ENCODE measurements at regions not wholly inside any gene's neighbourhood (a gene's known extent, or its start where the extent isn't known, plus 50 kb on each side); places are given as distances from the start of the nearest gene placed in this dataset.

- H3K36me3 ChIP-seq (replicated peaks in 1 of 2; ENCODE audit: control insufficient read depth in 2 of 2, insufficient read depth in 2 of 2, low read length in 2 of 2): no peaks in the 10 kb centered on the region
- no peak overlapping the region for H3K4me3 ChIP-seq (ENCODE audit: low read length in 2 of 2)
- H3K27ac ChIP-seq (replicated peaks; ENCODE audit: low read length): no peak overlapping the region
- no peaks in the 10 kb centered on the region for H3K79me1 ChIP-seq (ENCODE audit: low read depth, low read length)
- no peak overlapping the region for H3K14ac ChIP-seq (ENCODE audit: low read length)
- no peak overlapping the region for H4K91ac ChIP-seq (ENCODE audit: low read depth, low read length, poor library complexity)
- H3K4ac ChIP-seq (ENCODE audit: low read length): no peak overlapping the region
- no peak overlapping the region for H3K4me2 ChIP-seq (ENCODE audit: insufficient read depth, low read length, poor library complexity, severe bottlenecking)
- H2AFZ ChIP-seq (ENCODE audit: low read length): no peak overlapping the region
- no peak overlapping the region for H2BK5ac ChIP-seq (ENCODE audit: low read length)
- no peak for DNase-seq (ENCODE audit: low spot score)
- no peak overlapping the region for H3K9ac ChIP-seq (ENCODE audit: low read depth, low read length, poor library complexity)
- H2AK5ac ChIP-seq (ENCODE audit: low read depth, low read length): no peak overlapping the region
- H3K27me3 ChIP-seq (ENCODE audit: control insufficient read depth in 3 of 3, insufficient read depth in 3 of 3, low read depth in 1 of 3, low read length in 3 of 3): no peaks in the 10 kb centered on the region
- H2BK12ac ChIP-seq (ENCODE audit: low read length): no peak overlapping the region
- no peak overlapping the region for H4K8ac ChIP-seq (ENCODE audit: low read depth, low read length)
- no peak overlapping the region for H2BK120ac ChIP-seq (ENCODE audit: low read depth, low read length)
- H3K23ac ChIP-seq (ENCODE audit: low read depth, low read length, poor library complexity): no peak overlapping the region
- peaks cover 0 to 1% of the 10 kb centered on the region in 2 donors for H3K9me3 ChIP-seq (replicated peaks in 1 of 2; ENCODE audit: control insufficient read depth in 2 of 2, insufficient read depth in 1 of 2, low read depth in 1 of 2, low read length in 2 of 2)
- no peaks in the 10 kb centered on the region for H3K4me1 ChIP-seq (ENCODE audit: control insufficient read depth in 2 of 2, insufficient read depth in 1 of 2, low read depth in 1 of 2, low read length in 2 of 2)
- H3K18ac ChIP-seq (ENCODE audit: low read length): no peak overlapping the region
- H2BK15ac ChIP-seq (ENCODE audit: low read length): no peak overlapping the region
Measured at GRCh38 chr9:81767921-81768320, 78.6 kb upstream of the TLE1 start.

- Histone ChIP-seq H3K27me3 (ENCODE audit: control insufficient read depth in 3 of 3, insufficient read depth in 3 of 3, low read depth in 1 of 3, low read length in 3 of 3) (no peaks in the 10 kb centered on the region), H3K9me3 (replicated peaks in 1 of 2; ENCODE audit: control insufficient read depth in 2 of 2, insufficient read depth in 1 of 2, low read depth in 1 of 2, low read length in 2 of 2) (peaks cover 0 to 1% of the 10 kb centered on the region in 2 donors), H3K4ac (ENCODE audit: low read length) (no peak overlapping the region), H3K27ac (replicated peaks; ENCODE audit: low read length) (no peak overlapping the region), H3K4me1 (ENCODE audit: control insufficient read depth in 2 of 2, insufficient read depth in 1 of 2, low read depth in 1 of 2, low read length in 2 of 2) (no peaks in the 10 kb centered on the region), H2BK5ac (ENCODE audit: low read length) (no peak overlapping the region), H3K36me3 (replicated peaks in 1 of 2; ENCODE audit: control insufficient read depth in 2 of 2, insufficient read depth in 2 of 2, low read length in 2 of 2) (no peaks in the 10 kb centered on the region), H3K4me3 (ENCODE audit: low read length in 2 of 2) (no peak overlapping the region), H3K4me2 (ENCODE audit: insufficient read depth, low read length, poor library complexity, severe bottlenecking) (no peak overlapping the region), H2AK5ac (ENCODE audit: low read depth, low read length) (no peak overlapping the region), H2BK12ac (ENCODE audit: low read length) (no peak overlapping the region), H2AFZ (ENCODE audit: low read length) (no peak overlapping the region), H4K91ac (ENCODE audit: low read depth, low read length, poor library complexity) (no peak overlapping the region), H3K9ac (ENCODE audit: low read depth, low read length, poor library complexity) (no peak overlapping the region), H3K23ac (ENCODE audit: low read depth, low read length, poor library complexity) (no peak overlapping the region), H3K18ac (ENCODE audit: low read length) (no peak overlapping the region), H2BK120ac (ENCODE audit: low read depth, low read length) (no peak overlapping the region), H2BK15ac (ENCODE audit: low read length) (no peak overlapping the region), H3K14ac (ENCODE audit: low read length) (no peak overlapping the region), H3K79me1 (ENCODE audit: low read depth, low read length) (no peaks in the 10 kb centered on the region), H4K8ac (ENCODE audit: low read depth, low read length) (no peak overlapping the region)
- WGBS, 2 donors (ENCODE audit: extremely low coverage in 2 of 2, insufficient read length in 2 of 2, insufficient replicate concordance in 1 of 2): no CpG with 5 or more reads among the region's 4 CpGs
- no peak for DNase-seq (ENCODE audit: low spot score)
Measured at GRCh38 chr9:81771571-81771970, 82.2 kb upstream of the TLE1 start.

GRCh38 chr9:81772144-81772543 lies 82.8 kb upstream of the TLE1 start:
- H2AK5ac ChIP-seq (ENCODE audit: low read depth, low read length): no peak overlapping the region
- no peaks in the 10 kb centered on the region for H3K36me3 ChIP-seq (replicated peaks in 1 of 2; ENCODE audit: control insufficient read depth in 2 of 2, insufficient read depth in 2 of 2, low read length in 2 of 2)
- no peak overlapping the region for H3K23ac ChIP-seq (ENCODE audit: low read depth, low read length, poor library complexity)
- H4K8ac ChIP-seq (ENCODE audit: low read depth, low read length): no peak overlapping the region
- H2BK120ac ChIP-seq (ENCODE audit: low read depth, low read length): no peak overlapping the region
- H3K9ac ChIP-seq (ENCODE audit: low read depth, low read length, poor library complexity): no peak overlapping the region
- H3K4me3 ChIP-seq (ENCODE audit: low read length in 2 of 2): no peak overlapping the region
- no peak overlapping the region for H3K4me2 ChIP-seq (ENCODE audit: insufficient read depth, low read length, poor library complexity, severe bottlenecking)
- H3K9me3 ChIP-seq (replicated peaks in 1 of 2; ENCODE audit: control insufficient read depth in 2 of 2, insufficient read depth in 1 of 2, low read depth in 1 of 2, low read length in 2 of 2): peaks cover 0 to 1% of the 10 kb centered on the region in 2 donors
- H2BK12ac ChIP-seq (ENCODE audit: low read length): no peak overlapping the region
- no peaks in the 10 kb centered on the region for H3K27me3 ChIP-seq (ENCODE audit: control insufficient read depth in 3 of 3, insufficient read depth in 3 of 3, low read depth in 1 of 3, low read length in 3 of 3)
- DNase-seq (ENCODE audit: low spot score): no peak
- H4K91ac ChIP-seq (ENCODE audit: low read depth, low read length, poor library complexity): no peak overlapping the region
- H2BK15ac ChIP-seq (ENCODE audit: low read length): no peak overlapping the region
- no CpG with 5 or more reads among the region's 1 CpG for WGBS, 2 donors (ENCODE audit: extremely low coverage in 2 of 2, insufficient read length in 2 of 2, insufficient replicate concordance in 1 of 2)
- no peak overlapping the region for H3K14ac ChIP-seq (ENCODE audit: low read length)
- no peak overlapping the region for H2AFZ ChIP-seq (ENCODE audit: low read length)
- H3K4me1 ChIP-seq (ENCODE audit: control insufficient read depth in 2 of 2, insufficient read depth in 1 of 2, low read depth in 1 of 2, low read length in 2 of 2): no peaks in the 10 kb centered on the region
- no peak overlapping the region for H2BK5ac ChIP-seq (ENCODE audit: low read length)
- no peak overlapping the region for H3K18ac ChIP-seq (ENCODE audit: low read length)
- no peak overlapping the region for H3K4ac ChIP-seq (ENCODE audit: low read length)
- H3K79me1 ChIP-seq (ENCODE audit: low read depth, low read length): no peaks in the 10 kb centered on the region
- no peak overlapping the region for H3K27ac ChIP-seq (replicated peaks; ENCODE audit: low read length)

GRCh38 chr9:81776390-81776789 lies 87.0 kb upstream of the TLE1 start:
- no peak overlapping the region for H3K4me3 ChIP-seq (ENCODE audit: low read length in 2 of 2)
- no peak overlapping the region for H4K91ac ChIP-seq (ENCODE audit: low read depth, low read length, poor library complexity)
- H3K36me3 ChIP-seq (replicated peaks in 1 of 2; ENCODE audit: control insufficient read depth in 2 of 2, insufficient read depth in 2 of 2, low read length in 2 of 2): no peaks in the 10 kb centered on the region
- H3K14ac ChIP-seq (ENCODE audit: low read length): no peak overlapping the region
- H3K4me2 ChIP-seq (ENCODE audit: insufficient read depth, low read length, poor library complexity, severe bottlenecking): no peak overlapping the region
- no peak overlapping the region for H2BK5ac ChIP-seq (ENCODE audit: low read length)
- H2BK12ac ChIP-seq (ENCODE audit: low read length): no peak overlapping the region
- no peak overlapping the region for H2BK120ac ChIP-seq (ENCODE audit: low read depth, low read length)
- no peak overlapping the region for H2BK15ac ChIP-seq (ENCODE audit: low read length)
- H3K4me1 ChIP-seq (ENCODE audit: control insufficient read depth in 2 of 2, insufficient read depth in 1 of 2, low read depth in 1 of 2, low read length in 2 of 2): no peaks in the 10 kb centered on the region
- no peak overlapping the region for H4K8ac ChIP-seq (ENCODE audit: low read depth, low read length)
- no CpG with 5 or more reads among the region's 1 CpG for WGBS, 2 donors (ENCODE audit: extremely low coverage in 2 of 2, insufficient read length in 2 of 2, insufficient replicate concordance in 1 of 2)
- no peak overlapping the region for H3K4ac ChIP-seq (ENCODE audit: low read length)
- H3K27ac ChIP-seq (replicated peaks; ENCODE audit: low read length): no peak overlapping the region
- H3K9ac ChIP-seq (ENCODE audit: low read depth, low read length, poor library complexity): no peak overlapping the region
- H2AK5ac ChIP-seq (ENCODE audit: low read depth, low read length): no peak overlapping the region
- no peak for DNase-seq (ENCODE audit: low spot score)
- H2AFZ ChIP-seq (ENCODE audit: low read length): no peak overlapping the region
- no peaks in the 10 kb centered on the region for H3K79me1 ChIP-seq (ENCODE audit: low read depth, low read length)
- H3K18ac ChIP-seq (ENCODE audit: low read length): no peak overlapping the region
- H3K9me3 ChIP-seq (replicated peaks in 1 of 2; ENCODE audit: control insufficient read depth in 2 of 2, insufficient read depth in 1 of 2, low read depth in 1 of 2, low read length in 2 of 2): no peaks in the 10 kb centered on the region
- H3K23ac ChIP-seq (ENCODE audit: low read depth, low read length, poor library complexity): no peak overlapping the region
- no peaks in the 10 kb centered on the region for H3K27me3 ChIP-seq (ENCODE audit: control insufficient read depth in 3 of 3, insufficient read depth in 3 of 3, low read depth in 1 of 3, low read length in 3 of 3)
